LNCaP clone FGC (cell line): ENCODE measurements at regions not wholly inside any gene's neighbourhood (a gene's known extent, or its start where the extent isn't known, plus 50 kb on each side); places are given as distances from the start of the nearest gene placed in this dataset.

Experiments used
- DNase-seq: peaks from one replicate; pipeline ENCODE4 v3.0.0-alpha.2; 2011; ENCODE audit warnings: low read depth
- H3K4me3 ChIP-seq: 2 replicates; pipeline ENCODE4 v1.5.1; 2011; ENCODE audit warnings: mild to moderate bottlenecking, low read depth, low read length, control low read depth
- CTCF ChIP-seq: IDR thresholded peaks from 2 replicates; pipeline ENCODE4 v1.5.1; 2012; ENCODE audit warnings: mild to moderate bottlenecking; ENCODE audit not compliant: control insufficient read depth, insufficient read depth; ENCODE audit errors: extremely low read depth

GRCh38 chr2:77608510-77608909, 86.3 kb upstream of the LRRTM4 start:
- no peak overlapping the region for H3K4me3 ChIP-seq
- no peak for TF ChIP-seq CTCF
- no peak for DNase-seq

DNA sequence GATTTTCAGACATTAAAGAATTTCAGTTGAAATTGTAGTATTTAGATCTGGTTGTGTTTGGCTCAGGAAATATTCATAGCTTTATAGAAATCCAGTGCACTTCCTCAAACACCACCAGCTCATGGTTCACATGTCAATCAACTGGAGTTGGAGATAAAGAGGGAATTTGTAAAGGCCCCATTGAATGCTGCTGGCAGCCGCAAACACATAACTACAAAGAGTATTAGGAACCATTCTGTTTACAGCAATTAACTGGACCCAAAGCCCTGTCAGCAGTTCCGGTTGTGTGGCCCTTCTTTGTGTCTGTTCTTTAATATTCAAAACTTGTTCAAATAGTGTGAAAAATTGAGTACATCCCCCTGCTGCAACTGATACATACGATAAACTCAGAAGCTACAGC, 107.4 kb upstream of the LRRTM4 start:
- no peak for TF ChIP-seq CTCF
- H3K4me3 ChIP-seq: no peak overlapping the region
- no peak for DNase-seq

GRCh38 chr2:77631007-77631406, 108.8 kb upstream of the LRRTM4 start:
- DNase-seq: no peak
- no peak overlapping the region for H3K4me3 ChIP-seq
- TF ChIP-seq CTCF: no peak

- DNase-seq: no peak
- no peak overlapping the region for H3K4me3 ChIP-seq
- TF ChIP-seq CTCF: no peak
Observed at GRCh38 chr2:77633601-77634000, 111.4 kb upstream of the LRRTM4 start.

DNA sequence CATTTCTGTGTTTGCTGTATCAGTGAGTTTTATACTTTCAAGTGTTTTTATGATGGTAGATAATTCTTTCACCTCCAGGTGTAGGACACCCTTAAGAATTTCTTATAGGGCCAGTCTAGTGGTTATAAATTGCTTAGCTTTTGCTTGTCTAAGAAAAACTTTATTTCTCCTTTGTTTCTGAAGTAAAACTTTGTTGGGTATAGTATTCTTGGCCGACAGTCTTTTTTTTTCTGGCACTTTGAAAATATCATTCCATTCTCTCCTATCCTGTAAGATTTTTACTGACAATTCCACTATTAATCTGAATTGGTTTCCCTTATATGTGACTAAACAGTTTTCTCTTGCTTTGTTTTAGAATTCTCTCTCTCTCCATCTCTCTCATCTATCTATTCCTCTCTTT, 118.7 kb upstream of the LRRTM4 start:
- DNase-seq: no peak
- no peak for TF ChIP-seq CTCF
- no peak overlapping the region for H3K4me3 ChIP-seq

DNA sequence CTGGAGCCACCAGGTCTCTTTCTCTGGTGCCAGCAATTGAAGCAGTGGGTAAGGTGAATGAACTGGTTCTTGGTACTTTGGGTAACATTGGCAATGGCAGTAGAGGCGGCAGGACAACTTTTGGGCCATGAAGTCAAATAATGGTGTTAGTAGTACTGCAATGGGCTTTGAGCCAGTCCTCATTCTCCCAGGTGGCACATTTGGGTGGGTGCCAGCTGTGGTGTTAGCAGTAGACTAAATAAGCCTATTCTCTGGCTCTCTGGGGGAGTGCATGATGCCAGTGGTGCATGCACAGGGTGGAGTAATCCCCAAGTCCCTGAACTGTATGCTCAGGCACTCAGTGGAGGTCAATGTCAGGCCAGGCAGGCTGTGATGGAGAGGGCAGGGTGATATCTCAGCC, 120.2 kb upstream of the LRRTM4 start:
- TF ChIP-seq CTCF: no peak
- no peak overlapping the region for H3K4me3 ChIP-seq
- no peak for DNase-seq

- no peak overlapping the region for H3K4me3 ChIP-seq
- no peak for TF ChIP-seq CTCF
- no peak for DNase-seq
Observed at GRCh38 chr2:77649856-77650255, 127.7 kb upstream of the LRRTM4 start.
